IMR-90 (cell line): ENCODE measurements at regions not wholly inside any gene's neighbourhood (a gene's known extent, or its start where the extent isn't known, plus 50 kb on each side); places are given as distances from the start of the nearest gene placed in this dataset.

Experiments
- ATAC-seq: fragments of 200-7000 bp; cut with Tn5 transposase; 2 replicates; pipeline ENCODE4 v1.9.1; 2020; ENCODE audit warnings: low read depth, mild to moderate bottlenecking, moderate library complexity
- BruUV-seq: library from RNA; stranded (reverse); fragments of 400-500 nt; replicated peaks from 2 replicates; lab custom pipeline; 2021; lab: Mats Ljungman, UMichigan
- CTCF ChIA-PET: fragments of 300-600 bp; formaldehyde crosslinking; extraction: SDS; loops from one replicate; lab custom pipeline; 2021; ENCODE audit warnings: antibody characterized with exemption; lab: Yijun Ruan, JAX
- POLR2A ChIA-PET: fragments of 300-600 bp; sonication (Branson Sonifier 250); formaldehyde crosslinking; loops from one replicate; lab custom pipeline; 2022; ENCODE audit warnings: antibody characterized with exemption; ENCODE audit not compliant: unreplicated experiment; lab: Charles Lee
- DNase-seq: peaks from one replicate; pipeline ENCODE4 v3.0.0; 2013
- H2AFZ ChIP-seq: replicated peaks from 2 replicates; pipeline ENCODE3; 2013; ENCODE audit warnings: low read length, mild to moderate bottlenecking; ENCODE audit not compliant: poor library complexity
- H2AK5ac ChIP-seq: 2 replicates; pipeline ENCODE4 v1.6.1; 2013; ENCODE audit warnings: low read depth, low read length, inconsistent platforms
- H2AK9ac ChIP-seq: replicated peaks from 2 replicates; pipeline ENCODE3; 2013; ENCODE audit warnings: mild to moderate bottlenecking, low read depth, low read length, moderate library complexity; ENCODE audit not compliant: poor library complexity
- H2BK120ac ChIP-seq: 2 replicates; pipeline ENCODE4 v1.6.1; 2013; ENCODE audit warnings: low read depth, low read length, inconsistent platforms
- H2BK15ac ChIP-seq: 3 replicates; pipeline ENCODE4 v1.6.1; 2013; ENCODE audit warnings: low read depth, low read length, inconsistent platforms
- H2BK20ac ChIP-seq: 2 replicates; pipeline ENCODE4 v1.6.1; 2013; ENCODE audit warnings: low read depth, mild to moderate bottlenecking, inconsistent platforms, low read length, moderate library complexity
- H2BK5ac ChIP-seq: 2 replicates; pipeline ENCODE4 v1.6.1; 2013; ENCODE audit warnings: mild to moderate bottlenecking, low read depth, low read length, inconsistent platforms; ENCODE audit not compliant: poor library complexity, severe bottlenecking
- H3K14ac ChIP-seq: replicated peaks from 2 replicates; pipeline ENCODE4 v1.6.1; 2013; ENCODE audit warnings: low read depth, low read length, inconsistent platforms
- H3K18ac ChIP-seq: 2 replicates; pipeline ENCODE4 v1.6.1; 2013; ENCODE audit warnings: low read depth, low read length, control low read depth
- H3K23ac ChIP-seq: 2 replicates; pipeline ENCODE4 v1.6.1; 2013; ENCODE audit warnings: low read depth, low read length, inconsistent platforms
- H3K27ac ChIP-seq: 2 replicates; pipeline ENCODE4 v1.5.1; 2013; ENCODE audit warnings: mild to moderate bottlenecking, control low read depth, low read length; ENCODE audit not compliant: insufficient read depth
- H3K27me3 ChIP-seq: 2 replicates; pipeline ENCODE4 v1.6.1; 2013; ENCODE audit warnings: low read length; ENCODE audit not compliant: control insufficient read depth, insufficient read depth
- H3K36me3 ChIP-seq: 2 replicates; pipeline ENCODE4 v1.6.1; 2013; ENCODE audit warnings: low read length, mixed read lengths; ENCODE audit not compliant: control insufficient read depth, insufficient read depth
- H3K4ac ChIP-seq: 2 replicates; pipeline ENCODE4 v1.6.1; 2013; ENCODE audit warnings: low read depth, low read length, inconsistent platforms
- H3K4me1 ChIP-seq: 2 replicates; pipeline ENCODE4 v1.6.1; 2013; ENCODE audit warnings: low read length, mixed read lengths; ENCODE audit not compliant: control insufficient read depth, insufficient read depth
- H3K4me2 ChIP-seq: 2 replicates; pipeline ENCODE4 v1.6.1; 2013; ENCODE audit warnings: low read depth, mild to moderate bottlenecking, control low read depth, low read length, moderate library complexity
- H3K4me3 ChIP-seq: 2 replicates; pipeline ENCODE4 v1.5.1; 2013; ENCODE audit warnings: low read depth, mild to moderate bottlenecking, control low read depth, low read length, moderate library complexity; ENCODE audit not compliant: insufficient read depth
- H3K56ac ChIP-seq: 2 replicates; pipeline ENCODE4 v1.6.1; 2013; ENCODE audit warnings: low read length, inconsistent platforms; ENCODE audit not compliant: insufficient read depth; ENCODE audit errors: extremely low read depth
- H3K79me1 ChIP-seq, 2 experiments: 2 replicates each; pipeline ENCODE4 v1.6.1; 2013; ENCODE audit warnings: low read length in 2 of 2, inconsistent platforms in 1 of 2, low read depth in 1 of 2
- H3K9ac ChIP-seq: 2 replicates; pipeline ENCODE4 v1.6.1; 2013; ENCODE audit warnings: low read depth, low read length, control low read depth
- H3K9me1 ChIP-seq: 2 replicates; pipeline ENCODE4 v1.6.1; 2013; ENCODE audit warnings: low read length, inconsistent platforms; ENCODE audit not compliant: insufficient read depth
- H3K9me3 ChIP-seq: 2 replicates; pipeline ENCODE4 v1.6.1; 2013; ENCODE audit warnings: low read length; ENCODE audit not compliant: control insufficient read depth, insufficient read depth
- H4K20me1 ChIP-seq: 2 replicates; pipeline ENCODE4 v1.6.1; 2013; ENCODE audit warnings: low read length, inconsistent platforms; ENCODE audit not compliant: insufficient read depth
- H4K5ac ChIP-seq: 2 replicates; pipeline ENCODE4 v1.6.1; 2013; ENCODE audit warnings: mild to moderate bottlenecking, low read depth, low read length, control low read depth
- H4K8ac ChIP-seq, 2 experiments: 2 replicates each; pipeline ENCODE4 v1.6.1; 2013; ENCODE audit warnings: low read depth in 2 of 2, low read length in 2 of 2, control low read depth in 1 of 2, inconsistent platforms in 1 of 2
- H4K91ac ChIP-seq: 2 replicates; pipeline ENCODE4 v1.6.1; 2013; ENCODE audit warnings: low read depth, low read length, inconsistent platforms; ENCODE audit not compliant: insufficient read depth
- BHLHE40 ChIP-seq: fragments of 150-350 bp; IDR thresholded peaks from 2 replicates; pipeline ENCODE4 v1.6.1; 2016; ENCODE audit warnings: mild to moderate bottlenecking, low read depth, low read length
- CEBPB ChIP-seq: IDR thresholded peaks from 2 replicates; pipeline ENCODE4 v1.6.1; 2012; ENCODE audit warnings: low read depth, low read length, improper control_type of control experiment
- CHD1 ChIP-seq: IDR thresholded peaks from 2 replicates; pipeline ENCODE4 v1.6.1; 2012; ENCODE audit warnings: low read depth, low read length, improper control_type of control experiment
- CTCF ChIP-seq: conservative IDR thresholded peaks from 2 replicates; pipeline ENCODE4 v1.5.1; 2012; ENCODE audit warnings: mild to moderate bottlenecking, low read depth, low read length, improper control_type of control experiment
- FOS ChIP-seq: fragments of 150-350 bp; IDR thresholded peaks from 2 replicates; pipeline ENCODE4 v1.6.1; 2016; ENCODE audit warnings: low read depth, low read length
- MAFK ChIP-seq: IDR thresholded peaks from 2 replicates; pipeline ENCODE4 v1.6.1; 2012; ENCODE audit warnings: low read depth, low read length, improper control_type of control experiment
- MAZ ChIP-seq: IDR thresholded peaks from 2 replicates; pipeline ENCODE4 v1.6.1; 2012; ENCODE audit warnings: low read depth, mild to moderate bottlenecking, low read length, improper control_type of control experiment, moderate library complexity, borderline replicate concordance
- MXI1 ChIP-seq: IDR thresholded peaks from 2 replicates; pipeline ENCODE4 v1.6.1; 2012; ENCODE audit warnings: low read depth, mild to moderate bottlenecking, low read length, moderate library complexity, borderline replicate concordance
- NFE2L2 ChIP-seq: fragments of 150-350 bp; IDR thresholded peaks from 2 replicates; pipeline ENCODE4 v1.6.1; 2016; ENCODE audit warnings: low read depth, mild to moderate bottlenecking, low read length
- POLR2A ChIP-seq: IDR thresholded peaks from 2 replicates; pipeline ENCODE4 v1.6.1; 2012; ENCODE audit warnings: mild to moderate bottlenecking, low read depth, low read length
- RAD21 ChIP-seq: IDR thresholded peaks from 2 replicates; pipeline ENCODE4 v1.6.1; 2012; ENCODE audit warnings: low read length, improper control_type of control experiment
- RCOR1 ChIP-seq: IDR thresholded peaks from 2 replicates; pipeline ENCODE4 v1.6.1; 2012; ENCODE audit warnings: mild to moderate bottlenecking, low read length, improper control_type of control experiment; ENCODE audit not compliant: insufficient replicate concordance
- RFX5 ChIP-seq: IDR thresholded peaks from 2 replicates; pipeline ENCODE4 v1.8.0; 2012; ENCODE audit warnings: low read depth, mild to moderate bottlenecking, low read length, moderate library complexity
- SMC3 ChIP-seq: fragments of 150-350 bp; IDR thresholded peaks from 2 replicates; pipeline ENCODE4 v1.6.1; 2016; ENCODE audit warnings: low read depth, mild to moderate bottlenecking, antibody characterized with exemption, low read length, moderate library complexity
- USF2 ChIP-seq: fragments of 150-350 bp; IDR thresholded peaks from 2 replicates; pipeline ENCODE4 v1.6.1; 2017; ENCODE audit warnings: mild to moderate bottlenecking, antibody characterized with exemption, low read length, low read depth
- WGBS, 2 experiments: methylation state at CpG; one replicate each; pipeline versions ENCODE4 v1.1.5 to v1.1.7; 2013; ENCODE audit warnings: missing lambda C conversion rate in 2 of 2; ENCODE audit not compliant: insufficient read length in 1 of 2; ENCODE audit errors: extremely low coverage in 2 of 2; 5-methylcytosine and 5-hydroxymethylcytosine counted together
- dilution Hi-C: fragments of 300-500 bp; cut with HindIII; formaldehyde crosslinking; loops from one replicate; pipeline ENCODE4 v1.14.3; 2018; ENCODE audit warnings: low sequenced_read_pairs; ENCODE audit not compliant: unreplicated experiment
- in situ Hi-C: fragments of 300-500 bp; cut with MboI; formaldehyde crosslinking; loops from 3 replicates; pipeline ENCODE4 v1.14.3; 2019; ENCODE audit warnings: low sequenced_read_pairs, inconsistent platforms, mixed read lengths
- intact Hi-C: fragments of 100-400 bp; cut with micrococcal nuclease; formaldehyde crosslinking; loops from 2 replicates; pipeline ENCODE4 v1.10.0; 2022
- TF ChIP-seq, protein P1 (sequence below): fragments of 150-350 bp; IDR thresholded peaks from 2 replicates; pipeline ENCODE4 v1.6.1; 2016; ENCODE audit warnings: low read depth, mild to moderate bottlenecking, low read length, moderate library complexity, borderline replicate concordance

GRCh38 chrX:148426467-148426866 lies 74.0 kb upstream of the AFF2 start:
- H2AK9ac ChIP-seq = no peak overlapping the region
- no peak overlapping the region for H3K23ac ChIP-seq
- no peak overlapping the region for H3K9ac ChIP-seq
- no peaks in the 10 kb centered on the region for H3K9me1 ChIP-seq
- no peaks in the 10 kb centered on the region for H3K36me3 ChIP-seq
- H3K4me1 ChIP-seq = no peaks in the 10 kb centered on the region
- TF ChIP-seq SMC3 (no peak), CHD1 (no peak), MAZ (no peak), MXI1 (no peak), POLR2A (no peak), CTCF (no peak), USF2 (no peak), CEBPB (no peak), FOS (no peak), RFX5 (no peak), MAFK (no peak), RAD21 (no peak), BHLHE40 (no peak), NFE2L2 (no peak), RCOR1 (no peak)
- TF ChIP-seq, protein P1, sequence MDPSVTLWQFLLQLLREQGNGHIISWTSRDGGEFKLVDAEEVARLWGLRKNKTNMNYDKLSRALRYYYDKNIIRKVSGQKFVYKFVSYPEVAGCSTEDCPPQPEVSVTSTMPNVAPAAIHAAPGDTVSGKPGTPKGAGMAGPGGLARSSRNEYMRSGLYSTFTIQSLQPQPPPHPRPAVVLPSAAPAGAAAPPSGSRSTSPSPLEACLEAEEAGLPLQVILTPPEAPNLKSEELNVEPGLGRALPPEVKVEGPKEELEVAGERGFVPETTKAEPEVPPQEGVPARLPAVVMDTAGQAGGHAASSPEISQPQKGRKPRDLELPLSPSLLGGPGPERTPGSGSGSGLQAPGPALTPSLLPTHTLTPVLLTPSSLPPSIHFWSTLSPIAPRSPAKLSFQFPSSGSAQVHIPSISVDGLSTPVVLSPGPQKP = no peak
- no peak overlapping the region for H3K4me3 ChIP-seq
- H3K56ac ChIP-seq = no peak overlapping the region
- in situ Hi-C loops = no loop called here
- H4K20me1 ChIP-seq = no peaks in the 10 kb centered on the region
- ATAC-seq (no peak), DNase-seq (no peak)
- H3K4ac ChIP-seq = no peak overlapping the region
- no peak overlapping the region for H2BK15ac ChIP-seq
- no peaks in the 10 kb centered on the region for H3K27me3 ChIP-seq
- H2BK120ac ChIP-seq = no peak overlapping the region
- H4K8ac ChIP-seq = no peak overlapping the region
- no peak overlapping the region for H4K91ac ChIP-seq
- no peak overlapping the region for H3K14ac ChIP-seq
- CTCF ChIA-PET = no interaction called here
- H2BK20ac ChIP-seq = no peak overlapping the region
- no peak overlapping the region for H4K5ac ChIP-seq
- no peak overlapping the region for H2AK5ac ChIP-seq
- WGBS, 2 experiments = no CpG with 5 or more reads among the region's 3 CpGs
- no TSS peak for BruUV-seq
- POLR2A ChIA-PET = no interaction called here
- H3K79me1 ChIP-seq = no peaks in the 10 kb centered on the region
- no peak overlapping the region for H3K27ac ChIP-seq
- dilution Hi-C loops = no loop called here
- intact Hi-C loops = no loop called here
- no peak overlapping the region for H2AFZ ChIP-seq
- no peak overlapping the region for H2BK5ac ChIP-seq
- 0 out of 2 replicates have a peak, but pooled peaks cover 2% of the 10 kb centered on the region for H3K9me3 ChIP-seq
- no peak overlapping the region for H3K18ac ChIP-seq
- no peak overlapping the region for H3K4me2 ChIP-seq
